ENCODE measurements at regions not wholly inside any gene's neighbourhood (a gene's known extent, or its start where the extent isn't known, plus 50 kb on each side); places are given as distances from the start of the nearest gene placed in this dataset.
A peak's percentile ranks its signal among the peaks of the same experiment; 100 is the strongest.

DNA sequence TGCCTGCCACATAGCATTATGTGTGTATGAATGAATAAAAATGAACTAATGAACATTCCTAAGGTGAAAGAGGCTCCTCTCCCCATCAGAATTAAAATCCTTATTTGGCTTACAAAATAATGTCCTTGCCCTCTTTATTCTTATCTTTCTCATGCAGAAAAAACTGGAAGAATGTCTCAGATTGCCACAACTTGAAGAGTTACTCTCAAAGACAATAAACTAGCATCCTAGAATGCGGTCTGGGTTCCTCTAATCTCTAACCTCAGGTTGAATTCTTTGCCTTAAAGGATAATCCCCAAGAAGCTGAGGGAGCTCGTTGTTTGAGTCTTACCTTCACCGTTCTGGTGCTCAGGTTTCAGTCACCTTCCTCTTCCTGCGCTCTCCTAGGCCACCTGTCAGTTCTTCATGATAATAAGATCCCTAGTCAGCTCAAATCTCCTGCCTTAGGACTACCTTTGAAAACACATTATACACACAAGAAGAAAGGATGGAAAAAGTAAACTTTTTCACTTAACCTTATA lies 147.1 kb downstream of the PHLDA1 start:
- no peak overlapping the region for H3K27ac Mint-ChIP-seq
- DNase-seq: no peak
- H3K9me3 Mint-ChIP-seq: peaks cover 10% of the 10 kb centered on the region
- peaks cover 51% of the 10 kb centered on the region for H3K27me3 Mint-ChIP-seq
- H3K4me1 Mint-ChIP-seq: peaks cover 8% of the 10 kb centered on the region
- no peak overlapping the region for H3K4me3 Mint-ChIP-seq
- no peaks in the 10 kb centered on the region for H3K36me3 Mint-ChIP-seq (ENCODE audit: low read depth)
- intact Hi-C loops (cut with micrococcal nuclease): no loop called here

GRCh38 chr12:75883241-75883640 lies 148.3 kb downstream of the PHLDA1 start:
- H3K27me3 Mint-ChIP-seq: peaks cover 56% of the 10 kb centered on the region
- no peak for DNase-seq
- H3K36me3 Mint-ChIP-seq (ENCODE audit: low read depth): no peaks in the 10 kb centered on the region
- H3K27ac Mint-ChIP-seq: no peak overlapping the region
- peaks cover 9% of the 10 kb centered on the region for H3K4me1 Mint-ChIP-seq
- intact Hi-C loops (cut with micrococcal nuclease): no loop called here
- no peak overlapping the region for H3K4me3 Mint-ChIP-seq
- peaks cover 10% of the 10 kb centered on the region for H3K9me3 Mint-ChIP-seq

DNA sequence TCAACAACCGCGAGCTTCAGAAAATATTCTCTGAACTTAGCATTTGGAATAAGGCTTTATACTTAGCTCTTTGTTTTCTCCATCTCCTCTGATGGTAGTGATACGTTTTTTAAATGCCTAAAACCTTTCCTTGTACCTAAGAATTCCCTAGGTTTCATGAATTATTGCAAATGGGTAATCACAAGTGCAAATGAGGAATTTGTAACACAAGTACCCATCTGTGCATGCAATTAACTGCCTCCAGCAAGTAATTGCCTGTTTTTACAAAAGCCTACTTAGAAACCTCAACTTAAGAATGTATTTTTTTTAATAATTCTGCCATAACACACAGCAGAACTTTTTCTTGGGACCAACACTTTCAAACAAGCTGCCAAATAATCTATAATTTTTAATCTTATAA lies 149.2 kb downstream of the PHLDA1 start:
- Mint-ChIP-seq H3K27me3 (peaks cover 53% of the 10 kb centered on the region), H3K4me1 (peaks cover 8% of the 10 kb centered on the region), H3K9me3 (peaks cover 10% of the 10 kb centered on the region), H3K27ac (no peak overlapping the region), H3K4me3 (no peak overlapping the region), H3K36me3 (ENCODE audit: low read depth) (no peaks in the 10 kb centered on the region)
- intact Hi-C loops (cut with micrococcal nuclease): no loop called here
- no peak for DNase-seq

- Mint-ChIP-seq H3K4me1 (peaks cover 11% of the 10 kb centered on the region), H3K27me3 (peaks cover 51% of the 10 kb centered on the region), H3K36me3 (ENCODE audit: low read depth) (no peaks in the 10 kb centered on the region), H3K4me3 (no peak overlapping the region), H3K9me3 (peaks cover 10% of the 10 kb centered on the region), H3K27ac (no peak overlapping the region)
- no peak for DNase-seq
- intact Hi-C loops (cut with micrococcal nuclease): no loop called here
Observed at GRCh38 chr12:75881920-75882319, 149.7 kb downstream of the PHLDA1 start.

DNA sequence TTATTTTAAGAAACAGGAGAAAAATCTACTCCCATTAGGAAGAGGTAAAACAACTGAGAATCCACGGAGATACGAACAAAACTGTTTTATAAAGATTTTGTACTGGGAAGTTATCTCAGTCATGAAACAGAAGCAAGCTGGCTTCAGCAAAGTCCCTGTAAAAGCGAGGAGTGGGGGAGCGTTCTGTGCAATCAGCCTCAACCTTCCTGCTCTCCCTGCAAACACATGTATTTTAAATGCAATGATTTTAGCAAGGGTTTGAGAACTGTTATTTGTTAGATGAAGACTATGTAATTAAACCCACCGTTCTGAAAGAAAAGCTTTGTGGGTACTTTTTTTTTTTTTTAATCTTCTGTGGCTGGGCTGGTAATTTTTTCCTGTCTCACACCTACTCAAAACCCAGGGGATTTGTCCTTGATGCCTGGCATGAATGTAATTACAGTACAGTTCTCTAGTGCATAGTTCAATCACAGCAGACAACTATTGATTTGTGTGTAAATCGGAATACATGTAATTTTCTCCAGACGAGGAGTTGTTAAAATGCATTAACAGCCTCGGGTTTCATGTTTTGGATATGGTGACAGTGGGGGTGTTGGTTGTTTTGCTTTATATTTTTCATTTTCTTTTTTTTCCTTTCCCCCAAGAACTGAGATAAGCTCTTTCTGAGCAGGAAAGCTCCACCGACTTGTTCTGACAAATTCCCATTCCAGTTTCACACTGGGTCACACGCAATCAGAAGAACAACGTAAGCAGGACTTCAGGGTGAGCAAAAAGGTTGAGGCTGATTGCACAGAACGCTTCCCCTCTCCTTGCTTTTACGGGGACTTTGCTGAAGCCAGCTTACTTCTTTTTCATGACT lies 153.6 kb downstream of the PHLDA1 start:
- intact Hi-C loops (cut with micrococcal nuclease): no loop called here
- DNase-seq: no peak
- H3K9me3 Mint-ChIP-seq: peaks cover 12% of the 10 kb centered on the region
- H3K4me1 Mint-ChIP-seq: peaks cover 24% of the 10 kb centered on the region
- peaks cover 44% of the 10 kb centered on the region for H3K27me3 Mint-ChIP-seq
- H3K4me3 Mint-ChIP-seq: no peak overlapping the region
- no peaks in the 10 kb centered on the region for H3K36me3 Mint-ChIP-seq (ENCODE audit: low read depth)
- H3K27ac Mint-ChIP-seq: no peak overlapping the region

GRCh38 chr12:75876832-75877762 lies 154.5 kb downstream of the PHLDA1 start:
- Mint-ChIP-seq H3K9me3 (peaks cover 12% of the 10 kb centered on the region), H3K36me3 (ENCODE audit: low read depth) (no peaks in the 10 kb centered on the region), H3K27me3 (peaks cover 48% of the 10 kb centered on the region), H3K4me3 (no peak overlapping the region), H3K4me1 (peaks cover 24% of the 10 kb centered on the region), H3K27ac (peak overlapping the region; percentile 39)
- intact Hi-C loops (cut with micrococcal nuclease): no loop called here
- no peak for DNase-seq

- Mint-ChIP-seq H3K4me3 (no peak overlapping the region), H3K9me3 (peaks cover 12% of the 10 kb centered on the region), H3K27me3 (peaks cover 30% of the 10 kb centered on the region), H3K36me3 (ENCODE audit: low read depth) (peaks cover 2% of the 10 kb centered on the region), H3K4me1 (peaks cover 24% of the 10 kb centered on the region), H3K27ac (no peak overlapping the region)
- no peak for DNase-seq
- intact Hi-C loops (cut with micrococcal nuclease): no loop called here
Observed at GRCh38 chr12:75874441-75874840, 157.1 kb downstream of the PHLDA1 start.

- Mint-ChIP-seq H3K4me1 (peaks cover 17% of the 10 kb centered on the region), H3K36me3 (ENCODE audit: low read depth) (peaks cover 2% of the 10 kb centered on the region), H3K27ac (no peak overlapping the region), H3K9me3 (peaks cover 12% of the 10 kb centered on the region), H3K27me3 (peaks cover 22% of the 10 kb centered on the region), H3K4me3 (no peak overlapping the region)
- no peak for DNase-seq
- intact Hi-C loops (cut with micrococcal nuclease): no loop called here
Observed at GRCh38 chr12:75872762-75873161, 158.8 kb downstream of the PHLDA1 start.

- peaks cover 16% of the 10 kb centered on the region for H3K4me1 Mint-ChIP-seq
- intact Hi-C loops (cut with micrococcal nuclease): no loop called here
- H3K4me3 Mint-ChIP-seq: no peak overlapping the region
- H3K36me3 Mint-ChIP-seq (ENCODE audit: low read depth): peaks cover 2% of the 10 kb centered on the region
- peaks cover 12% of the 10 kb centered on the region for H3K9me3 Mint-ChIP-seq
- DNase-seq: no peak
- peaks cover 20% of the 10 kb centered on the region for H3K27me3 Mint-ChIP-seq
- H3K27ac Mint-ChIP-seq: no peak overlapping the region
Observed at GRCh38 chr12:75870878-75871277, 160.7 kb downstream of the PHLDA1 start.

DNA sequence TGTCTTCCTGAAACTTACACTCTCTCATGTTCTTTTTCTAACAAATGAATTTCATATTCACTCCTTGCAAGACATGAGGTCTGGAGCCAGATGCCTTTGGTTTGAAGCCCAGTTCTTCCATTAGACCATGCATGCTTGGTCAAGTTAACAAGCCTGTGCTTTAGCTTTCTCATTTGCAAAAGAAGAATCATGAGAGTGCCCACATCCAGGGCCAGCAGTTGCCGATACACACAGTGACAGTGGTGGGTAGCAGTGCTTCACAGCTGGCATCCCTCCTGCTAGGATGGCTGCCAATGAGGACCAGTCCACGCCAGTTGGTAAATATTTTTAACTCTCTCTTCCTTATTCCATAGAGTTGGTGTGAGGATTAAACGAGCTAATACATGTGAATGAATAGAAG lies 163.1 kb downstream of the PHLDA1 start:
- Mint-ChIP-seq H3K9me3 (no peaks in the 10 kb centered on the region), H3K27me3 (peaks cover 8% of the 10 kb centered on the region), H3K4me3 (no peak overlapping the region), H3K4me1 (peaks cover 6% of the 10 kb centered on the region), H3K27ac (no peak overlapping the region), H3K36me3 (ENCODE audit: low read depth) (peaks cover 2% of the 10 kb centered on the region)
- intact Hi-C loops (cut with micrococcal nuclease): no loop called here
- DNase-seq: no peak

- no peak overlapping the region for H3K4me3 Mint-ChIP-seq
- DNase-seq: no peak
- peaks cover 8% of the 10 kb centered on the region for H3K4me1 Mint-ChIP-seq
- H3K36me3 Mint-ChIP-seq (ENCODE audit: low read depth): peaks cover 2% of the 10 kb centered on the region
- H3K9me3 Mint-ChIP-seq: no peaks in the 10 kb centered on the region
- intact Hi-C loops (cut with micrococcal nuclease): no loop called here
- H3K27ac Mint-ChIP-seq: no peak overlapping the region
- peaks cover 3% of the 10 kb centered on the region for H3K27me3 Mint-ChIP-seq
Observed at GRCh38 chr12:75865315-75865714, 166.3 kb downstream of the PHLDA1 start.

- H3K4me1 Mint-ChIP-seq: peaks cover 8% of the 10 kb centered on the region
- H3K4me3 Mint-ChIP-seq: no peak overlapping the region
- H3K27me3 Mint-ChIP-seq: no peaks in the 10 kb centered on the region
- H3K27ac Mint-ChIP-seq: no peak overlapping the region
- H3K9me3 Mint-ChIP-seq: no peaks in the 10 kb centered on the region
- DNase-seq: no peak
- intact Hi-C loops (cut with micrococcal nuclease): no loop called here
- no peaks in the 10 kb centered on the region for H3K36me3 Mint-ChIP-seq (ENCODE audit: low read depth)
Observed at GRCh38 chr12:75864161-75864560, 167.4 kb downstream of the PHLDA1 start.

DNA sequence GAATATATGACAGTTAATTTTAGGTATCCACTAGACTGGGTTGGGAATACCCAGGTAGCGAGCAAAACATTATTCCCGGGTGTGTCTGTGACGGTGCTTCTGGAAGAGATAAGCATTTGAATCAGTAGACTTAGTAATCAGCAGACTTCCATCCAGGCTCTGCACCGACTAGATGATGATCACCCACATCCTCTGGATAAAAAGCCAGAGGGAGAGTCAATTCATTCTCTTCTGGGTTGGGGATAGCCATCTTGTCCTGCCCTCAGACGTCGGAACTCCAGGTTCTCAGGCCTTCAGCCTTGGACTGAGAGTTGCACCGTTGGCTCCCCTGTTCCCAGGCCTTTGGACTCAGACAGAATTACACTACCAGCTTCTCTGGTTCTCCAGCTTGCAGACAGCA lies 168.0 kb downstream of the PHLDA1 start:
- Mint-ChIP-seq H3K27me3 (no peaks in the 10 kb centered on the region), H3K27ac (no peak overlapping the region), H3K36me3 (ENCODE audit: low read depth) (no peaks in the 10 kb centered on the region), H3K4me1 (peaks cover 8% of the 10 kb centered on the region), H3K4me3 (no peak overlapping the region), H3K9me3 (no peaks in the 10 kb centered on the region)
- DNase-seq: no peak
- intact Hi-C loops (cut with micrococcal nuclease): no loop called here
